ENCODE measurements at regions not wholly inside any gene's neighbourhood (a gene's known extent, or its start where the extent isn't known, plus 50 kb on each side); places are given as distances from the start of the nearest gene placed in this dataset.

DNA sequence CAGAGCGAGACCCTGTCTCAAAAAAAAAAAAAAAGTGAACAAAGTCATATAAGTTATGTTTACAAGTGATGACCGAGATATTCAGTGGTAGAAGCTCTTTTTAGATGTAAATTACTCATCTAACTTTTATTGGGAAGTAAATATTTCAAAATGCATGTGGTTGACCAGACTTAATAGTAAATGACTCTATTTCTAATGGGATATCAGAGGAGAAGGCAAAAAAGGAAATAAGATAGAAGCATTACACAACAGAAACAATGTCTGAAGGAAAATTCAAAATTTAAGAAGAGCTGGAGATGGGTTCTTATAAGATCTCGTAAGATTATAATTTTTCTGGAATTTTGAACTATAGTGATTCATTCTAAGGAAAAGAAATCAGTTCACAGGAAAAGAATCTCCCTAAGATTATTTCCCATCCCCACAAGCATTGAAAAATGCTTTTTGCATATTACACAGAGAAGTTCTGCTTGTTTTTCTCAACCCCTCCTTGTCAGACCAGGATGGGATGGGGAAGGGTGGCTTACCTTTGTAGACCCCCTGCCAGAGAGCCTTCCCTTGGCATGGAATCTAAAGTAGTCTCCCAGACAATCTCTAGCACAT, 63.1 kb upstream of the STK38L start:
- TF ChIP-seq, protein P1, sequence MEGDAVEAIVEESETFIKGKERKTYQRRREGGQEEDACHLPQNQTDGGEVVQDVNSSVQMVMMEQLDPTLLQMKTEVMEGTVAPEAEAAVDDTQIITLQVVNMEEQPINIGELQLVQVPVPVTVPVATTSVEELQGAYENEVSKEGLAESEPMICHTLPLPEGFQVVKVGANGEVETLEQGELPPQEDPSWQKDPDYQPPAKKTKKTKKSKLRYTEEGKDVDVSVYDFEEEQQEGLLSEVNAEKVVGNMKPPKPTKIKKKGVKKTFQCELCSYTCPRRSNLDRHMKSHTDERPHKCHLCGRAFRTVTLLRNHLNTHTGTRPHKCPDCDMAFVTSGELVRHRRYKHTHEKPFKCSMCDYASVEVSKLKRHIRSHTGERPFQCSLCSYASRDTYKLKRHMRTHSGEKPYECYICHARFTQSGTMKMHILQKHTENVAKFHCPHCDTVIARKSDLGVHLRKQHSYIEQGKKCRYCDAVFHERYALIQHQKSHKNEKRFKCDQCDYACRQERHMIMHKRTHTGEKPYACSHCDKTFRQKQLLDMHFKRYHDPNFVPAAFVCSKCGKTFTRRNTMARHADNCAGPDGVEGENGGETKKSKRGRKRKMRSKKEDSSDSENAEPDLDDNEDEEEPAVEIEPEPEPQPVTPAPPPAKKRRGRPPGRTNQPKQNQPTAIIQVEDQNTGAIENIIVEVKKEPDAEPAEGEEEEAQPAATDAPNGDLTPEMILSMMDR (IDR thresholded peaks at IDR 0.05; ENCODE audit: low read depth, low read length, poor library complexity, severe bottlenecking), result no peak
- no peak for TF ChIP-seq EZH2phosphoT487 (IDR thresholded peaks at IDR 0.05; ENCODE audit: borderline replicate concordance, low read length)
